KMS-11 (cell line): ENCODE measurements at regions not wholly inside any gene's neighbourhood (a gene's known extent, or its start where the extent isn't known, plus 50 kb on each side); places are given as distances from the start of the nearest gene placed in this dataset.

ENCODE experiments used
- H2AFZ ChIP-seq: fragments of 200-600 bp; sonication (generic); 2 replicates; pipeline ENCODE4 v1.6.1; 2016; ENCODE audit warnings: antibody characterized with exemption, mixed run types, low read depth
- H3K27ac ChIP-seq: fragments of 200-600 bp; sonication (generic); 2 replicates; pipeline ENCODE4 v1.6.1; 2016; ENCODE audit warnings: mild to moderate bottlenecking, mixed run types
- H3K27me3 ChIP-seq: fragments of 200-600 bp; sonication (generic); 2 replicates; pipeline ENCODE4 v1.6.1; 2017; ENCODE audit warnings: mild to moderate bottlenecking, low read depth, mixed run types, moderate library complexity; ENCODE audit not compliant: insufficient read depth
- H3K36me3 ChIP-seq: fragments of 200-600 bp; sonication (generic); 2 replicates; pipeline ENCODE4 v1.6.1; 2017; ENCODE audit warnings: mild to moderate bottlenecking, mixed run types; ENCODE audit not compliant: insufficient read depth
- H3K4me1 ChIP-seq: fragments of 200-600 bp; sonication (generic); 2 replicates; pipeline ENCODE4 v1.6.1; 2016; ENCODE audit warnings: mild to moderate bottlenecking, low read depth, mixed run types; ENCODE audit not compliant: poor library complexity, severe bottlenecking
- H3K4me2 ChIP-seq: fragments of 200-600 bp; sonication (generic); 2 replicates; pipeline ENCODE4 v1.7.0; 2016; ENCODE audit warnings: mild to moderate bottlenecking, mixed run types
- H3K4me3 ChIP-seq: fragments of 200-600 bp; sonication (generic); IDR thresholded peaks from 2 replicates; pipeline ENCODE4 v1.6.1; 2017; ENCODE audit warnings: low read depth, low read length, mixed read lengths; ENCODE audit not compliant: insufficient read depth
- H3K79me2 ChIP-seq: fragments of 200-600 bp; sonication (generic); 2 replicates; pipeline ENCODE4 v1.6.1; 2016; ENCODE audit warnings: low read depth, mixed run types; ENCODE audit not compliant: insufficient read depth
- H3K9ac ChIP-seq: fragments of 200-600 bp; sonication (generic); 2 replicates; pipeline ENCODE4 v1.6.1; 2016; ENCODE audit warnings: mild to moderate bottlenecking, mixed run types
- H4K20me1 ChIP-seq: fragments of 200-600 bp; sonication (generic); 2 replicates; pipeline ENCODE4 v1.6.1; 2016; ENCODE audit warnings: mild to moderate bottlenecking, mixed run types; ENCODE audit not compliant: insufficient read depth
- TF ChIP-seq, protein P1 (sequence below): fragments of 200-600 bp; sonication (generic); conservative IDR thresholded peaks from 2 replicates; pipeline ENCODE4 v1.6.1; 2017; ENCODE audit warnings: low read depth, mild to moderate bottlenecking, antibody characterized with exemption, low read length, moderate library complexity, mixed read lengths

DNA sequence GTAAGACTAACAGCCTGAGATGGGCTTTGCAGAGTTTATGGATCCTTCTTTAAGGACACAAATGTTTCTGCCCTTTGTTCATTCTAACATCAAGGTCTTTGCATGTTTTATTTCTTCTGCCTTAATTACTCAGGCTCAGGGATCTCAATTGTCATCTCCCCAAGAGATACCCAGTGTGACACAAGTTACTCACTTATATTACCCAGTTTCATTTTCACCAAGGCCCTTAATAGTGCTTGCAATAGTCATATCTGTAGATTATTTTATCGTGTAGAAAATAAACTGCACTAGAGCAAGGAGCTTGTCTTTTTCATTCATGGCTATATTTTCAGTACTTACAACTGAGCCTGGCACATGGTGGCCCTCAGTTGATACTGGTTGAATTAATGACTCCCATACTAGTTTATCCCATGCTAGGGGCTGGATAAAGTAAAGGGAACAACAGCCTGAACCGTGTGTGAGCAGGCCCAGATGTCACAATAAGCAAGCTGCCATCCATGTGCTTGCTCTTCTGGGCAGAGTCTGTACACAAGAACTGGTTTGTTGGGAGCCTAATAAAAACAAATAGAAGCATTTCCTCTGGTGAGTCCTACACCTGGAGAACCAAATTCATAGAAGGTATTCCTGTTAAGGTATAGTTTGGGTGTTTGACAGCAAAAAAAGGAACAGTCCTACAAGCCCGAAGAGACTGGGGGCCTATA is 112.5 kb upstream of the CD180 start:
- Histone ChIP-seq H3K36me3 (no peaks in the 10 kb centered on the region), H3K4me2 (no peak overlapping the region), H3K4me3 (no peak overlapping the region), H4K20me1 (no peaks in the 10 kb centered on the region), H3K79me2 (no peaks in the 10 kb centered on the region), H3K27ac (no peak overlapping the region), H3K27me3 (no peaks in the 10 kb centered on the region), H3K4me1 (no peaks in the 10 kb centered on the region), H2AFZ (no peak overlapping the region), H3K9ac (no peak overlapping the region)
- TF ChIP-seq, protein P1, sequence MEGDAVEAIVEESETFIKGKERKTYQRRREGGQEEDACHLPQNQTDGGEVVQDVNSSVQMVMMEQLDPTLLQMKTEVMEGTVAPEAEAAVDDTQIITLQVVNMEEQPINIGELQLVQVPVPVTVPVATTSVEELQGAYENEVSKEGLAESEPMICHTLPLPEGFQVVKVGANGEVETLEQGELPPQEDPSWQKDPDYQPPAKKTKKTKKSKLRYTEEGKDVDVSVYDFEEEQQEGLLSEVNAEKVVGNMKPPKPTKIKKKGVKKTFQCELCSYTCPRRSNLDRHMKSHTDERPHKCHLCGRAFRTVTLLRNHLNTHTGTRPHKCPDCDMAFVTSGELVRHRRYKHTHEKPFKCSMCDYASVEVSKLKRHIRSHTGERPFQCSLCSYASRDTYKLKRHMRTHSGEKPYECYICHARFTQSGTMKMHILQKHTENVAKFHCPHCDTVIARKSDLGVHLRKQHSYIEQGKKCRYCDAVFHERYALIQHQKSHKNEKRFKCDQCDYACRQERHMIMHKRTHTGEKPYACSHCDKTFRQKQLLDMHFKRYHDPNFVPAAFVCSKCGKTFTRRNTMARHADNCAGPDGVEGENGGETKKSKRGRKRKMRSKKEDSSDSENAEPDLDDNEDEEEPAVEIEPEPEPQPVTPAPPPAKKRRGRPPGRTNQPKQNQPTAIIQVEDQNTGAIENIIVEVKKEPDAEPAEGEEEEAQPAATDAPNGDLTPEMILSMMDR: no peak

DNA sequence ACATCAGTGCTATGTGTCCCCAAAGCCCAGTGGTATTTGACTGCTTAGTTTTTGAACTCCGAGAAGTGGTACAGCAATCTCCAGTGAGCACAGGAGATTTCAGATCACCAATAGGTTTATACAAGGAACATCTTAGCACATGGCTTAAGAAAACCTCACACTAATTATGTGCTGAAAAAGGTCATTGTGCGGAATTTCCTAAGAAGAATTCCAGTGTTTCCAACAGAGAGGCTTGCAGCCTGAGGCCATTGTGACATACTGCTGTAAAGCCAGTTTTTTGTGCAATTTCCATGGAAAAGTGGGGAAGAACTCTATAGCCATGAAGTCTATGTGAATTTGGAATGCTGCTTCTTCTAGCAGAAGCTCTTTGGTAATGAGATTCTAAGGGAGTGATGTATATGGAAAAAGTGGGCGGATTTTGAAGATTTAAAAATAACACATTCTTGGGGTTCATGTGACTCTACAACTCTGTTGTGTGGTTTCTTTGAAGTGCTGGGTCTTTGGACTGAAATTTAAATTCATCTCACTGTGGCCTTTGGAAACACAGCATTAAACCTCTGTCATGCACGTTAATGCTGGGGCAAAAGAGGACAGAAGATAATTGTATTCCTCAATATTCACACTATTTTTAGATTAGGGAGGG is 110.5 kb upstream of the CD180 start:
- TF ChIP-seq, protein P1: no peak
- Histone ChIP-seq H4K20me1 (no peaks in the 10 kb centered on the region), H3K27ac (no peak overlapping the region), H3K4me2 (no peak overlapping the region), H3K4me1 (no peaks in the 10 kb centered on the region), H3K9ac (no peak overlapping the region), H3K79me2 (no peaks in the 10 kb centered on the region), H3K27me3 (no peaks in the 10 kb centered on the region), H3K4me3 (no peak overlapping the region), H2AFZ (no peak overlapping the region), H3K36me3 (no peaks in the 10 kb centered on the region)

DNA sequence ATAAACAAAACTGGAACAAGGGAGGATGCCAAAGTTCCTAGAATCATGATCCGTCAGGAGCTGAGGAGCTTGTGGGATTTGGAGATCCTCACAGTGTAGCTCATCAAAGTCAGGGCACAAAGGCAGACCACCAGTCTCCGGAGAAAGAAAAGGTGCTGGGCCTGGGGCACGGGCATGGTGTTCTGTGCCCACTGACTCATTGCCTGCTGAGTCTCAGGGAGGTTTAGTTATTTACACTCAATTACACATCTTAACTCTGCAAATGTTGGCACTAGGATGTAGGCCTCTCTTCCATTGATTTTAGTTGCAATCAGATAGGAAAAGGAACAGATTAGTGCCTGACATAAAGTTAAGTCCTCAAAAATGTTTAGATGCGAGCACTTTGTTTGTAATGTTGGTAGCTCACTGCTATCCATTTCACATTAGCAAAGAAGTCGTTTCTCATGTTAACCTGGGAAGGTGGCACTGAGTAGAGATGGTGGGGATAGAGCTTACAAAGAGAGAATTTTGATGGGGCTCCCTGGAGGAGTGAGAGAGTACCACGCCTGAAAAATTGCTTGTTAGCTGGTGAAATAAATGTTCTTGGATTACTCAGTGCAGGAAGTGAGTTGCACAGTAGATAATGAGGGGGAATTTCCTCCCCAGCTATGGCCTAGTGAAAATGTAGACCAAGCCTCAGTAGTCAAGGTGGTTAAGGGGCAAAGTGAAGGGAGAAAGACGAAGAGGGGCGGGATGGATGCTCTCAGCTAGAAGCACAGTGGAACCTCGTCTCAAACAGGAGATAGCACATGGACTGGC is 109.5 kb upstream of the CD180 start:
- Histone ChIP-seq H3K4me3 (no peak overlapping the region), H3K4me1 (no peaks in the 10 kb centered on the region), H3K79me2 (no peaks in the 10 kb centered on the region), H2AFZ (no peak overlapping the region), H4K20me1 (no peaks in the 10 kb centered on the region), H3K27ac (no peak overlapping the region), H3K27me3 (no peaks in the 10 kb centered on the region), H3K9ac (no peak overlapping the region), H3K4me2 (no peak overlapping the region), H3K36me3 (no peaks in the 10 kb centered on the region)
- TF ChIP-seq, protein P1: no peak

DNA sequence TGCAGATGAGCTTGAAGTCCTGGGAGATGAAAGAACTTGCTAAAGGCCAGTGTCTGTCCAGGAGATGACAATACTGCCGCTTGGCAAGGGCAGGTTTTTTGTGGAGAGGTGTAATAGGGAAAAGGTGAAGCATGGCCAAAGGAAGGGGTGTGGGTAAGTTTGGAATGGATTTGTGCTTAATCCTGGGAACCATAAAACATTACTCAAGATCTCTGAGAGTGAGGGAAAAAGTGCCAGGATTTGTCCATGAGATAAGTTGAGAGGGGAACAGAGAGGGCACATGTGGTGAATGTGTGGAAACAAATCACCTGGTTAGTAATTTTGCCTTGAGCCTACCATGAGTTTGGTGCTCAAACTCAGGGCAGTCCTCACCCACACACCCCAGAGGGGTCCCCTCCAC is 108.8 kb upstream of the CD180 start:
- Histone ChIP-seq H3K4me2 (no peak overlapping the region), H2AFZ (no peak overlapping the region), H3K79me2 (no peaks in the 10 kb centered on the region), H3K9ac (no peak overlapping the region), H3K4me1 (no peaks in the 10 kb centered on the region), H3K4me3 (no peak overlapping the region), H4K20me1 (no peaks in the 10 kb centered on the region), H3K27ac (no peak overlapping the region), H3K36me3 (no peaks in the 10 kb centered on the region), H3K27me3 (no peaks in the 10 kb centered on the region)
- TF ChIP-seq, protein P1: no peak
